PFSK-1 (cell line): ENCODE measurements at regions not wholly inside any gene's neighbourhood (a gene's known extent, or its start where the extent isn't known, plus 50 kb on each side); places are given as distances from the start of the nearest gene placed in this dataset.

Source experiments
- POLR2AphosphoS5 ChIP-seq: IDR thresholded peaks from 2 replicates; pipeline ENCODE4 v1.6.1; 2012; ENCODE audit warnings: low read depth, mild to moderate bottlenecking, control low read depth, low read length, moderate library complexity
- REST ChIP-seq, 2 experiments: IDR thresholded peaks; 2 replicates each; pipeline versions ENCODE4 v1.6.1 to v1.8.0; 2011 to 2012; ENCODE audit warnings: low read depth in 2 of 2, low read length in 2 of 2, control low read depth in 1 of 2, inconsistent platforms in 1 of 2, mild to moderate bottlenecking in 1 of 2, moderate library complexity in 1 of 2; ENCODE audit not compliant: insufficient read depth in 1 of 2
- SIN3A ChIP-seq: IDR thresholded peaks from 2 replicates; pipeline ENCODE4 v1.6.1; 2012; ENCODE audit warnings: mild to moderate bottlenecking, low read length, moderate library complexity, borderline replicate concordance; ENCODE audit not compliant: insufficient read depth
- TAF1 ChIP-seq: IDR thresholded peaks from 2 replicates; pipeline ENCODE4 v1.6.1; 2012; ENCODE audit warnings: low read length, control low read depth, borderline replicate concordance; ENCODE audit not compliant: insufficient read depth

DNA sequence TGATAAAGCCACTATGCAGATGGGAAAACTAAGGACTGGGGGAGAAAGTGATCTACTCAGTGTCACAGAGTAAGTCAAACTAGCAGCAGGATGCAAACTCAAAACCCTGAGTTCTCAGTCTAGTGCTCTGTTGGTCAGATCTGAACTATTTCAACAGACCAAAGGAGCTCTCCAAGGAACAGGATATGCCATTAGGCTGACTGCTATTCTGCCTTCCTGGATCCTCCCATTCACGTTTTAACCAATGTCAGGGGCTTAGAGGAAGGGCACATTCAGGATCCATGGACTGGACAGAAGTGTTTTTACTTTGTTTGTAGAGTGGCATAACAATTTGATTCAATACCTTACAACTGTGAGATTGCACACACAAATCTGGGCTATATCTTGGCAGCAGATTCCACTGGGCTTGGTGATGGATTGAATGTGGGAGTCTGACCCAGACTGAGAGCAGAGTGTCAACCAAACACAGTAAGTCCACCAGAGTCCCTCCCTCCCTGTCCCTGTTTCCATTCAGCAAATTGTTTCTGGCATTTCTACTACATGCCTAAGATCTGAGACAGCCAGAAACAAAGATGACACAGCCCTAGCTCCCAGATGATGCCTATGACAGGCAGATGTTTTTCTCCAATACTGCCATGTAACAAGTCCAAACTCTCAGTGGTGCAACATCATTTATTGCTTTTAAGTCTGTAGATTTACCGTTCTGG is 337.8 kb upstream of the CDH5 start:
- TF ChIP-seq TAF1 (no peak), REST (IDR thresholded peaks at IDR 0.05; ENCODE audit: insufficient read depth in 1 of 2, low read depth in 2 of 2, low read length in 2 of 2) (no peak), SIN3A (no peak), POLR2AphosphoS5 (no peak)
